Brain microvascular endothelial cell (primary cell): ENCODE measurements at regions not wholly inside any gene's neighbourhood (a gene's known extent, or its start where the extent isn't known, plus 50 kb on each side); places are given as distances from the start of the nearest gene placed in this dataset.
"Not testable (repeated sequence)": the region's sequence is repeated elsewhere in the genome, so short reads cannot be mapped to it uniquely, and the experiment has no call there.

ENCODE experiments used
- DNase-seq: peaks from one replicate; pipeline ENCODE4 v3.0.0-alpha.2; 2020
- H3K27ac ChIP-seq: fragments of 250-450 bp; sonication (Bioruptor Pico); 2 replicates; pipeline ENCODE4 v1.5.1; 2020; ENCODE audit warnings: mild to moderate bottlenecking, moderate library complexity
- H3K27me3 ChIP-seq: fragments of 250-450 bp; sonication (Bioruptor Pico); replicated peaks from 2 replicates; pipeline ENCODE4 v1.5.1; 2020; ENCODE audit warnings: mild to moderate bottlenecking
- H3K36me3 ChIP-seq: fragments of 250-450 bp; sonication (Bioruptor Pico); replicated peaks from 2 replicates; pipeline ENCODE4 v1.5.1; 2020; ENCODE audit warnings: mild to moderate bottlenecking
- H3K4me3 ChIP-seq: 2 replicates; pipeline ENCODE4 v1.5.1; 2011; ENCODE audit warnings: low read depth, mild to moderate bottlenecking, control low read depth, low read length, moderate library complexity
- CTCF ChIP-seq: IDR thresholded peaks from 2 replicates; pipeline ENCODE4 v1.5.1; 2011; ENCODE audit warnings: low read depth, mild to moderate bottlenecking, moderate library complexity, low read length, control low read depth, inconsistent platforms; ENCODE audit errors: missing control alignments
- in situ Hi-C: cut with HindIII; loops from 2 replicates; pipeline ENCODE4 v1.10.0; 2017; ENCODE audit warnings: low sequenced_read_pairs, low pct_ligation_motif_present

- H3K4me3 ChIP-seq: no peak overlapping the region
- H3K27me3 ChIP-seq: no peaks in the 10 kb centered on the region
- H3K36me3 ChIP-seq: no peaks in the 10 kb centered on the region
- no peak for TF ChIP-seq CTCF
- no peak overlapping the region for H3K27ac ChIP-seq
- no peak for DNase-seq
- in situ Hi-C loops: no loop called here
Observed at GRCh38 chr5:9817819-9818218, 187.7 kb upstream of the TAS2R1 start.

- no peaks in the 10 kb centered on the region for H3K27me3 ChIP-seq
- in situ Hi-C loops: no loop called here
- H3K36me3 ChIP-seq: no peaks in the 10 kb centered on the region
- DNase-seq: no peak
- no peak overlapping the region for H3K27ac ChIP-seq
- TF ChIP-seq CTCF: no peak
- no peak overlapping the region for H3K4me3 ChIP-seq
Observed at GRCh38 chr5:9815051-9815450, 184.9 kb upstream of the TAS2R1 start.

GRCh38 chr5:9813305-9813704 lies 183.2 kb upstream of the TAS2R1 start:
- no peak for DNase-seq
- in situ Hi-C loops: no loop called here
- Histone ChIP-seq H3K36me3 (no peaks in the 10 kb centered on the region), H3K27me3 (no peaks in the 10 kb centered on the region), H3K4me3 (no peak overlapping the region), H3K27ac (no peak overlapping the region)
- TF ChIP-seq CTCF: no peak

- DNase-seq, H3K36me3 ChIP-seq, H3K27ac ChIP-seq, in situ Hi-C loops, H3K4me3 ChIP-seq, H3K27me3 ChIP-seq: not testable (repeated sequence)
Observed at GRCh38 chr5:9807366-9807765, 177.2 kb upstream of the TAS2R1 start.

GRCh38 chr5:9801908-9802307 lies 171.8 kb upstream of the TAS2R1 start:
- H3K4me3 ChIP-seq: no peak overlapping the region

GRCh38 chr5:9799606-9800005 lies 169.5 kb upstream of the TAS2R1 start:
- H3K27ac ChIP-seq: no peak overlapping the region
- no peak for TF ChIP-seq CTCF
- in situ Hi-C loops: no loop called here
- H3K27me3 ChIP-seq: no peaks in the 10 kb centered on the region
- no peaks in the 10 kb centered on the region for H3K36me3 ChIP-seq
- H3K4me3 ChIP-seq: no peak overlapping the region
- no peak for DNase-seq

More at GRCh38 chr5:9801908-9802307, 171.8 kb upstream of the TAS2R1 start:
- TF ChIP-seq CTCF: no peak
- DNase-seq: no peak
- in situ Hi-C loops: no loop called here
- Histone ChIP-seq H3K36me3 (no peaks in the 10 kb centered on the region), H3K27ac (no peak overlapping the region), H3K27me3 (no peaks in the 10 kb centered on the region)

GRCh38 chr5:9790276-9790675 lies 160.1 kb upstream of the TAS2R1 start:
- Histone ChIP-seq H3K36me3 (no peaks in the 10 kb centered on the region), H3K27me3 (no peaks in the 10 kb centered on the region), H3K4me3 (no peak overlapping the region), H3K27ac (no peak overlapping the region)
- TF ChIP-seq CTCF: no peak
- no peak for DNase-seq
- in situ Hi-C loops: no loop called here
